ENCODE measurements at regions not wholly inside any gene's neighbourhood (a gene's known extent, or its start where the extent isn't known, plus 50 kb on each side); places are given as distances from the start of the nearest gene placed in this dataset.

DNA sequence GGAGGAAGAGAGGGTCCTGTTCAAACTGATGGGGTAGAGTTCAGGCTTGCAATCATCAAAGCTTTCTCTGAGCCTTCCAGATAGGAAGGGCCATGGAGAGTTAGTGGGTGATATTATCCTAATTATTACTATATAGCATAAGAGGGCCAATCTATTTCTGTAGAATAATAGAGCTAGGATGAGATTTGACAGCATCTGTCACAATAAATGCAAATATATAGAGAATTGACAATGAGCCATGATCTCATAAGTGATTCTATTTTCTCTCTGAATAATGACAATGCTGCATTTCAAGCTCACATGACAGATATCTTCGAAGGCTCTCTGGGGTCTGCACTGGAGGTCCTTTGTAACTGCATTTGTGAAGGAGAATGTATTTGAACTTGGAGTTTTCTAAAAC, 521.9 kb upstream of the CELF4 start:
- H3K4me3 ChIP-seq (ENCODE audit: low read depth, low read length) = no peak overlapping the region
- no peak for DNase-seq (ENCODE audit: low read depth)
- TF ChIP-seq CTCF (conservative IDR thresholded peaks at IDR 0.05; ENCODE audit: low read depth, low read length) = no peak

GRCh38 chr18:38081516-38081915, 515.9 kb upstream of the CELF4 start:
- H3K4me3 ChIP-seq (ENCODE audit: low read depth, low read length) = no peak overlapping the region
- no peak for DNase-seq (ENCODE audit: low read depth)
- TF ChIP-seq CTCF (conservative IDR thresholded peaks at IDR 0.05; ENCODE audit: low read depth, low read length) = no peak

DNA sequence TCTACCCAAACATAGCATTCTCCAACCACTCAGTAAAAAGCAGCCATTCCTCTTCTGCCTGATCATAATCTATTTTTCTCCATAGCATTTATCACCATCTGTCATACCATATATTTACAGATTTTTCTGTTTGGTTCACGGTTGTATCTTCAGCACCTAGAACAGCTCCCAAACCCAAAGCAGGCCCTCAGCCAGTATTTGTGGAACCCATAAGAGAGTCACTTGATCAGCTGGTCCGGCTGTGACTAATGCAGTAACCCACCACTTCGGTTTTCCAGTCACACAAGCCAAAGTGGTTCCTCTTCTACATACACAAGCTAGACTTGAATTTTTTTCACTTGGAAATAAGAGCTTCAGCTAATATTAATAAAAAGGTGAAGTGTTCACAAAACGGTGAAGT, 511.6 kb upstream of the CELF4 start:
- no peak overlapping the region for H3K4me3 ChIP-seq (ENCODE audit: low read depth, low read length)
- TF ChIP-seq CTCF (conservative IDR thresholded peaks at IDR 0.05; ENCODE audit: low read depth, low read length) = no peak
- DNase-seq (ENCODE audit: low read depth) = no peak

GRCh38 chr18:38076346-38077070, 510.9 kb upstream of the CELF4 start:
- no peak for DNase-seq (ENCODE audit: low read depth)
- H3K4me3 ChIP-seq (ENCODE audit: low read depth, low read length) = no peak overlapping the region
- TF ChIP-seq CTCF (conservative IDR thresholded peaks at IDR 0.05; ENCODE audit: low read depth, low read length) = no peak

- DNase-seq (ENCODE audit: low read depth) = no peak
- no peak overlapping the region for H3K4me3 ChIP-seq (ENCODE audit: low read depth, low read length)
- TF ChIP-seq CTCF (conservative IDR thresholded peaks at IDR 0.05; ENCODE audit: low read depth, low read length) = no peak
Observed at GRCh38 chr18:38074298-38074876, 508.8 kb upstream of the CELF4 start.

DNA sequence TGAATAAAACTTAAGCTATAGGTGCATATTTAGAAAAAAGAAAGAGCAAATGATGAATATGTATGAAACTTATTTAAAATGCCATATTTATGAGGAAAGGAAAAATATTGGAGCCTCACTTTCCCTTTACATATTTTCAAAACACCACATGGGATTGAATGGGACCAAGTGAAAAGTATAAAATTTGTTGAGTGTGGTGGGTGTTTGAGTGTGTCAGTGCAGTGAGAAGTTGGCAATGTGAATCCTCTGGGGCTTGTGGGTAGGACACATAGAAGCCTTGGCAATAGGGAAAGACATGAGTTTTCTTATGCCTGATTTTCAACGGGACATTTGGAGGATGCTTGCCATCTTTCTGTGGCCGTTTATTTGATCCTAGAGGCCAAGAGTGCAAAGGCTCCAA, 502.2 kb upstream of the CELF4 start:
- no peak for DNase-seq (ENCODE audit: low read depth)
- H3K4me3 ChIP-seq (ENCODE audit: low read depth, low read length) = no peak overlapping the region

More for the DNA sequence above, 502.2 kb upstream of the CELF4 start:
- TF ChIP-seq CTCF (conservative IDR thresholded peaks at IDR 0.05; ENCODE audit: low read depth, low read length) = no peak
